ENCODE measurements at regions not wholly inside any gene's neighbourhood (a gene's known extent, or its start where the extent isn't known, plus 50 kb on each side); places are given as distances from the start of the nearest gene placed in this dataset.

GRCh38 chr7:88515301-88515700, 208.6 kb upstream of the STEAP4 start:
- DNase-seq (ENCODE audit: low read depth in 4 of 4, low spot score in 2 of 4) = no peak

- DNase-seq (ENCODE audit: low read depth in 4 of 4, low spot score in 2 of 4) = no peak
Measured at GRCh38 chr7:88509341-88509740, 202.6 kb upstream of the STEAP4 start.

GRCh38 chr7:88500131-88500530, 193.4 kb upstream of the STEAP4 start:
- DNase-seq (ENCODE audit: low read depth in 4 of 4, low spot score in 2 of 4) = no peak

GRCh38 chr7:88495881-88496725, 189.4 kb upstream of the STEAP4 start:
- no peak for DNase-seq (ENCODE audit: low read depth in 4 of 4, low spot score in 2 of 4)

GRCh38 chr7:88492153-88492552, 185.5 kb upstream of the STEAP4 start:
- no peak for DNase-seq (ENCODE audit: low read depth in 4 of 4, low spot score in 2 of 4)

GRCh38 chr7:88490874-88491273, 184.2 kb upstream of the STEAP4 start:
- no peak for DNase-seq (ENCODE audit: low read depth in 4 of 4, low spot score in 2 of 4)

- no peak for DNase-seq (ENCODE audit: low read depth in 4 of 4, low spot score in 2 of 4)
Measured at GRCh38 chr7:88490161-88490560, 183.5 kb upstream of the STEAP4 start.

- no peak for DNase-seq (ENCODE audit: low read depth in 4 of 4, low spot score in 2 of 4)
Measured at GRCh38 chr7:88485821-88486220, 179.1 kb upstream of the STEAP4 start.

- no peak for DNase-seq (ENCODE audit: low read depth in 4 of 4, low spot score in 2 of 4)
Measured at GRCh38 chr7:88484551-88484950, 177.9 kb upstream of the STEAP4 start.

GRCh38 chr7:88480896-88481295, 174.2 kb upstream of the STEAP4 start:
- DNase-seq (ENCODE audit: low read depth in 4 of 4, low spot score in 2 of 4) = no peak

GRCh38 chr7:88480271-88480670, 173.6 kb upstream of the STEAP4 start:
- DNase-seq (ENCODE audit: low read depth in 4 of 4, low spot score in 2 of 4) = no peak

GRCh38 chr7:88477976-88478375, 171.3 kb upstream of the STEAP4 start:
- no peak for DNase-seq (ENCODE audit: low read depth in 4 of 4, low spot score in 2 of 4)

- no peak for DNase-seq (ENCODE audit: low read depth in 4 of 4, low spot score in 2 of 4)
Measured at GRCh38 chr7:88465600-88465999, 158.9 kb upstream of the STEAP4 start.

- no peak for DNase-seq (ENCODE audit: low read depth in 4 of 4, low spot score in 2 of 4)
Measured at GRCh38 chr7:88462799-88463198, 156.1 kb upstream of the STEAP4 start.

- DNase-seq (ENCODE audit: low read depth in 4 of 4, low spot score in 2 of 4) = no peak
Measured at GRCh38 chr7:88460650-88461049, 154.0 kb upstream of the STEAP4 start.

- no peak for DNase-seq (ENCODE audit: low read depth in 4 of 4, low spot score in 2 of 4)
Measured at GRCh38 chr7:88458946-88459345, 152.3 kb upstream of the STEAP4 start.

- DNase-seq (ENCODE audit: low read depth in 4 of 4, low spot score in 2 of 4) = no peak
Measured at GRCh38 chr7:88458279-88458678, 151.6 kb upstream of the STEAP4 start.

- no peak for DNase-seq (ENCODE audit: low read depth in 4 of 4, low spot score in 2 of 4)
Measured at GRCh38 chr7:88457320-88457719, 150.6 kb upstream of the STEAP4 start.

GRCh38 chr7:88456490-88456889, 149.8 kb upstream of the STEAP4 start:
- DNase-seq (ENCODE audit: low read depth in 4 of 4, low spot score in 2 of 4) = no peak

- DNase-seq (ENCODE audit: low read depth in 4 of 4, low spot score in 2 of 4) = no peak
Measured at GRCh38 chr7:88455696-88456095, 149.0 kb upstream of the STEAP4 start.

GRCh38 chr7:88452646-88453045, 146.0 kb upstream of the STEAP4 start:
- no peak for DNase-seq (ENCODE audit: low read depth in 4 of 4, low spot score in 2 of 4)

- DNase-seq (ENCODE audit: low read depth in 4 of 4, low spot score in 2 of 4) = no peak
Measured at GRCh38 chr7:88450874-88451273, 144.2 kb upstream of the STEAP4 start.

GRCh38 chr7:88449410-88449809, 142.7 kb upstream of the STEAP4 start:
- DNase-seq (ENCODE audit: low read depth in 4 of 4, low spot score in 2 of 4) = no peak
